Ovary (tissue), 3 donors: ENCODE measurements at regions not wholly inside any gene's neighbourhood (a gene's known extent, or its start where the extent isn't known, plus 50 kb on each side); places are given as distances from the start of the nearest gene placed in this dataset.

Source experiments
- CTCF ChIP-seq, 3 donors: fragments of 450-650 bp in 2 of 3; fragments of 200-600 bp in 1 of 3; IDR thresholded peaks; one replicate each; pipeline versions ENCODE4 v1.5.1 to v1.8.0; 2016 to 2022; ENCODE audit warnings: antibody characterized with exemption in 3 of 3, mild to moderate bottlenecking in 1 of 3
- POLR2A ChIP-seq: fragments of 450-650 bp; IDR thresholded peaks from one replicate; pipeline ENCODE4 v1.6.1; 2017; ENCODE audit warnings: antibody characterized with exemption, mild to moderate bottlenecking, moderate library complexity
- donor health status: DM: no; HTN: no; CAD: no.

GRCh38 chr12:97805146-97805545 lies 342.5 kb downstream of the RMST start:
- TF ChIP-seq POLR2A (no peak), CTCF (IDR thresholded peaks at IDR 0.05) (no peak)
